Endothelial cell of umbilical vein (primary cell): ENCODE measurements at regions not wholly inside any gene's neighbourhood (a gene's known extent, or its start where the extent isn't known, plus 50 kb on each side); places are given as distances from the start of the nearest gene placed in this dataset.

ENCODE experiments used
- BruUV-seq: library from RNA; stranded (reverse); fragments of 400-500 nt; replicated peaks from 2 replicates; lab custom pipeline; 2021; lab: Mats Ljungman, UMichigan
- CTCF ChIA-PET: fragments of 300-600, 350-600 bp; sonication (Branson Sonifier 250); formaldehyde crosslinking; loops from one replicate; lab custom pipeline; 2021; ENCODE audit warnings: antibody characterized with exemption, inconsistent platforms; lab: Charles Lee
- POLR2A ChIA-PET: fragments of 300-600, 350-600 bp; sonication (Branson Sonifier 250); formaldehyde crosslinking; loops from one replicate; lab custom pipeline; 2021; ENCODE audit warnings: antibody characterized with exemption, inconsistent platforms; lab: Charles Lee
- DNase-seq: peaks from one replicate; pipeline ENCODE4 v3.0.0-alpha.2; 2011; ENCODE audit warnings: low read depth, low spot score
- FAIRE-seq: peaks from 2 replicates; lab custom pipeline; 2011; peaks lifted over from hg19 to GRCh38; lab: Jason Lieb, UNC
- H2AFZ ChIP-seq: 2 replicates; pipeline ENCODE4 v1.6.0; 2012; ENCODE audit warnings: low read depth, low read length, control low read depth, inconsistent platforms
- H3K27ac ChIP-seq: 2 replicates; pipeline ENCODE4 v1.5.1; 2011; ENCODE audit warnings: low read depth, mild to moderate bottlenecking, control low read depth, low read length, moderate library complexity; ENCODE audit not compliant: insufficient read depth
- H3K27me3 ChIP-seq, 2 experiments: 2 replicates each; pipeline versions ENCODE4 v1.6.0 to v1.6.1; 2011; ENCODE audit warnings: low read length in 2 of 2, mixed read lengths in 1 of 2; ENCODE audit not compliant: control insufficient read depth in 2 of 2, insufficient read depth in 2 of 2
- H3K36me3 ChIP-seq, 2 experiments: 2 replicates in 1 of 2; 3 replicates in 1 of 2; pipeline ENCODE4 v1.5.1; 2011; ENCODE audit warnings: low read length in 2 of 2, mild to moderate bottlenecking in 1 of 2, moderate library complexity in 1 of 2; ENCODE audit not compliant: control insufficient read depth in 2 of 2, insufficient read depth in 2 of 2; ENCODE audit errors: extremely low read depth in 1 of 2
- H3K4me1 ChIP-seq: 3 replicates; pipeline ENCODE4 v1.5.1; 2011; ENCODE audit warnings: mild to moderate bottlenecking, low read length; ENCODE audit not compliant: control insufficient read depth, insufficient read depth; ENCODE audit errors: extremely low read depth
- H3K4me2 ChIP-seq: 2 replicates; pipeline ENCODE4 v1.6.1; 2011; ENCODE audit warnings: low read length, control low read depth, mixed read lengths; ENCODE audit not compliant: insufficient read depth
- H3K4me3 ChIP-seq, 3 experiments: fragments of 200-600 bp in 1 of 3; sonication (generic), shearing (Covaris generic) in 1 of 3; replicated peaks in 1 of 3; 2 replicates each; pipeline ENCODE4 v1.5.1; 2011 to 2016; ENCODE audit warnings: control low read depth in 3 of 3, low read length in 3 of 3, mild to moderate bottlenecking in 2 of 3, inconsistent platforms in 1 of 3, low read depth in 1 of 3, moderate library complexity in 1 of 3; ENCODE audit not compliant: insufficient read depth in 1 of 3
- H3K79me2 ChIP-seq: 2 replicates; pipeline ENCODE4 v1.6.0; 2012; ENCODE audit warnings: low read length, inconsistent platforms; ENCODE audit not compliant: control insufficient read depth, insufficient read depth
- H3K9ac ChIP-seq: replicated peaks from 2 replicates; pipeline ENCODE3; 2011; ENCODE audit warnings: low read length, control low read depth; ENCODE audit not compliant: insufficient read depth; ENCODE audit errors: extremely low read depth
- H3K9me1 ChIP-seq: replicated peaks from 3 replicates; pipeline ENCODE4 v1.6.0; 2011; ENCODE audit warnings: mild to moderate bottlenecking, low read length; ENCODE audit not compliant: control insufficient read depth, insufficient read depth; ENCODE audit errors: extremely low read depth
- H3K9me3 ChIP-seq: replicated peaks from 2 replicates; pipeline ENCODE4 v1.5.1; 2012; ENCODE audit warnings: low read length, inconsistent platforms; ENCODE audit not compliant: control insufficient read depth, insufficient read depth
- H4K20me1 ChIP-seq: replicated peaks from 2 replicates; pipeline ENCODE3; 2011; ENCODE audit warnings: mild to moderate bottlenecking, low read length; ENCODE audit not compliant: control insufficient read depth, insufficient read depth; ENCODE audit errors: extremely low read depth
- CTCF ChIP-seq, 2 donors: IDR thresholded peaks; 1 replicate in 1 of 2; 2 replicates in 1 of 2; pipeline ENCODE4 v1.5.1; 2011; ENCODE audit warnings: low read length in 2 of 2, mild to moderate bottlenecking in 2 of 2, moderate library complexity in 2 of 2, control low read depth in 1 of 2, inconsistent platforms in 1 of 2, low read depth in 1 of 2; ENCODE audit not compliant: insufficient read depth in 1 of 2; ENCODE audit errors: extremely low read depth in 1 of 2
- EZH2 ChIP-seq: IDR thresholded peaks from 2 replicates; pipeline ENCODE4 v1.6.1; 2012; ENCODE audit warnings: borderline replicate concordance, low read depth, mild to moderate bottlenecking, moderate library complexity, low read length, inconsistent platforms; ENCODE audit not compliant: severe bottlenecking
- FOS ChIP-seq: IDR thresholded peaks from 2 replicates; pipeline ENCODE4 v1.6.1; 2011; ENCODE audit warnings: mild to moderate bottlenecking, low read length, moderate library complexity, borderline replicate concordance; ENCODE audit not compliant: insufficient read depth
- GATA2 ChIP-seq: IDR thresholded peaks from 2 replicates; pipeline ENCODE4 v1.7.0; 2011; ENCODE audit warnings: low read depth, mild to moderate bottlenecking, moderate library complexity, mixed read lengths, low read length; ENCODE audit not compliant: insufficient read length, insufficient read depth
- JUN ChIP-seq: IDR thresholded peaks from 2 replicates; pipeline ENCODE4 v1.6.1; 2011; ENCODE audit warnings: borderline replicate concordance, low read depth; ENCODE audit not compliant: insufficient read length, insufficient read depth
- MAX ChIP-seq: IDR thresholded peaks from 2 replicates; pipeline ENCODE4 v1.6.1; 2011; ENCODE audit not compliant: insufficient read depth, insufficient read length
- MYC ChIP-seq: IDR thresholded peaks from one replicate; pipeline ENCODE4 v1.6.1; 2011; ENCODE audit warnings: mild to moderate bottlenecking, low read depth, low read length
- POLR2A ChIP-seq: IDR thresholded peaks from 2 replicates; pipeline ENCODE4 v1.6.1; 2012; ENCODE audit warnings: low read depth, mild to moderate bottlenecking, control low read depth, low read length
- POLR2AphosphoS5 ChIP-seq: IDR thresholded peaks from 2 replicates; pipeline ENCODE4 v1.6.1; 2012; ENCODE audit warnings: low read depth, mild to moderate bottlenecking, control low read depth, low read length, moderate library complexity; ENCODE audit not compliant: insufficient read depth
- dilution Hi-C: fragments of 300-500 bp; cut with MboI; formaldehyde crosslinking; loops from one replicate; pipeline ENCODE4 v1.15.0; 2019; ENCODE audit warnings: low sequenced_read_pairs; ENCODE audit not compliant: extremely low pct_ligation_motif_present
- intact Hi-C: fragments of 100-400 bp; cut with micrococcal nuclease; formaldehyde crosslinking; loops from one replicate; pipeline ENCODE4 v1.10.0; 2022

GRCh38 chr14:28284546-28285300, 481.9 kb upstream of the FOXG1 start:
- CTCF ChIA-PET = no interaction called here
- H2AFZ ChIP-seq = no peak overlapping the region
- H3K9me1 ChIP-seq = no peaks in the 10 kb centered on the region
- H4K20me1 ChIP-seq = no peaks in the 10 kb centered on the region
- intact Hi-C loops (no loop called here), dilution Hi-C loops (no loop called here)
- no peaks in the 10 kb centered on the region for H3K4me1 ChIP-seq
- H3K4me3 ChIP-seq = no peak overlapping the region
- no peak overlapping the region for H3K27ac ChIP-seq
- no TSS peak for BruUV-seq
- no peaks in the 10 kb centered on the region for H3K9me3 ChIP-seq
- no peaks in the 10 kb centered on the region for H3K36me3 ChIP-seq
- H3K27me3 ChIP-seq = no peaks in the 10 kb centered on the region
- FAIRE-seq (no peak), DNase-seq (no peak)
- POLR2A ChIA-PET = no interaction called here
- TF ChIP-seq GATA2 = no peak
- TF ChIP-seq MYC = no peak
- no peak for TF ChIP-seq POLR2AphosphoS5
- no peak for TF ChIP-seq JUN
- TF ChIP-seq EZH2 = no peak
- no peak for TF ChIP-seq MAX
- TF ChIP-seq POLR2A = no peak
- TF ChIP-seq FOS = no peak
- no peak for TF ChIP-seq CTCF (IDR thresholded peaks at IDR 0.05; ENCODE audit: extremely low read depth in 1 of 2, insufficient read depth in 1 of 2, low read depth in 1 of 2, low read length in 2 of 2)
- no peak overlapping the region for H3K9ac ChIP-seq
- H3K79me2 ChIP-seq = no peaks in the 10 kb centered on the region
- no peak overlapping the region for H3K4me2 ChIP-seq
